ENCODE measurements at regions not wholly inside any gene's neighbourhood (a gene's known extent, or its start where the extent isn't known, plus 50 kb on each side); places are given as distances from the start of the nearest gene placed in this dataset.

DNA sequence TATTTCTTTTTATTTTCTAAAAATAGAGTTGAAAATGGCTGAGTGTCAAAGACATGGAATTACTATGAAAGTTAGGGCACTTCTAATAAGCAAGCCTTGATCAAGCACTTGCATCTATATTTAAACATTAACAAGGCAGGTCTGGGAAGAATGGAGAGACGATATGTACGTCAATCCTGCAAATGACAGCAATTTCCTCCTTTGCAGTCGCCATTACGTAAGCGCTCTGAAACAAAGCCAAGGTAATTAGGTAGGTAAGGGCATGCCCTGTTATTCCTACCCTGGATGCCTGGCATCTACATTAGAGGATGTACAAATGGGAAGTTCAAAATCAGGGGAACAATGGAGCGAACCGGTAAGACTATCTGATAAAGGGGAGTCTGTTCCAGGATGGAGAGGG is 664.0 kb upstream of the ARGLU1 start:
- POLR2A ChIA-PET, result no interaction called here
- ATAC-seq (ENCODE audit: poor library complexity), result no peak
- Mint-ChIP-seq H3K27ac (no peak overlapping the region), H3K36me3 (ENCODE audit: low read depth) (no peaks in the 10 kb centered on the region), H3K27me3 (no peaks in the 10 kb centered on the region), H3K4me3 (no peak overlapping the region), H3K9me3 (no peaks in the 10 kb centered on the region), H3K4me1 (ENCODE audit: low read depth) (no peaks in the 10 kb centered on the region)
- TF ChIP-seq, protein P1, sequence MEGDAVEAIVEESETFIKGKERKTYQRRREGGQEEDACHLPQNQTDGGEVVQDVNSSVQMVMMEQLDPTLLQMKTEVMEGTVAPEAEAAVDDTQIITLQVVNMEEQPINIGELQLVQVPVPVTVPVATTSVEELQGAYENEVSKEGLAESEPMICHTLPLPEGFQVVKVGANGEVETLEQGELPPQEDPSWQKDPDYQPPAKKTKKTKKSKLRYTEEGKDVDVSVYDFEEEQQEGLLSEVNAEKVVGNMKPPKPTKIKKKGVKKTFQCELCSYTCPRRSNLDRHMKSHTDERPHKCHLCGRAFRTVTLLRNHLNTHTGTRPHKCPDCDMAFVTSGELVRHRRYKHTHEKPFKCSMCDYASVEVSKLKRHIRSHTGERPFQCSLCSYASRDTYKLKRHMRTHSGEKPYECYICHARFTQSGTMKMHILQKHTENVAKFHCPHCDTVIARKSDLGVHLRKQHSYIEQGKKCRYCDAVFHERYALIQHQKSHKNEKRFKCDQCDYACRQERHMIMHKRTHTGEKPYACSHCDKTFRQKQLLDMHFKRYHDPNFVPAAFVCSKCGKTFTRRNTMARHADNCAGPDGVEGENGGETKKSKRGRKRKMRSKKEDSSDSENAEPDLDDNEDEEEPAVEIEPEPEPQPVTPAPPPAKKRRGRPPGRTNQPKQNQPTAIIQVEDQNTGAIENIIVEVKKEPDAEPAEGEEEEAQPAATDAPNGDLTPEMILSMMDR (IDR thresholded peaks at IDR 0.05), result no peak
- Histone ChIP-seq H3K9me3 (ENCODE audit: control insufficient read depth in 1 of 2, insufficient read depth in 1 of 2, low read length in 2 of 2) (no peaks in the 10 kb centered on the region), H3K27ac (ENCODE audit: low read depth in 1 of 2, low read length in 2 of 2) (no peak overlapping the region), H3K27me3 (ENCODE audit: control insufficient read depth in 1 of 2, insufficient read depth in 2 of 2, low read length in 2 of 2) (no peaks in the 10 kb centered on the region), H3K4me3 (ENCODE audit: low read length) (no peak overlapping the region), H3K36me3 (ENCODE audit: insufficient read depth, low read length) (no peaks in the 10 kb centered on the region), H3K4me1 (ENCODE audit: insufficient read depth, low read length) (no peaks in the 10 kb centered on the region)
- DNase-seq, result no peak
- CTCF ChIA-PET, result interaction anchor here (1.0 kb wide), 1 partner anchor 11 kb away, joined by 3 read pairs; no protein-coding TSS in a partner anchor
- intact Hi-C loops (cut with DNase I, micrococcal nuclease), result no loop called here

GRCh38 chr13:107223867-107224266 is 655.9 kb upstream of the ARGLU1 start:
- Histone ChIP-seq H3K27ac (ENCODE audit: low read depth in 1 of 2, low read length in 2 of 2) (no peak overlapping the region), H3K27me3 (ENCODE audit: control insufficient read depth in 1 of 2, insufficient read depth in 2 of 2, low read length in 2 of 2) (no peaks in the 10 kb centered on the region), H3K36me3 (ENCODE audit: insufficient read depth, low read length) (no peaks in the 10 kb centered on the region), H3K4me1 (ENCODE audit: insufficient read depth, low read length) (no peaks in the 10 kb centered on the region), H3K4me3 (ENCODE audit: low read length) (no peak overlapping the region), H3K9me3 (ENCODE audit: control insufficient read depth in 1 of 2, insufficient read depth in 1 of 2, low read length in 2 of 2) (no peaks in the 10 kb centered on the region)
- Mint-ChIP-seq H3K9me3 (no peaks in the 10 kb centered on the region), H3K4me1 (ENCODE audit: low read depth) (no peaks in the 10 kb centered on the region), H3K27ac (no peak overlapping the region), H3K36me3 (ENCODE audit: low read depth) (no peaks in the 10 kb centered on the region), H3K4me3 (no peak overlapping the region), H3K27me3 (no peaks in the 10 kb centered on the region)
- TF ChIP-seq, protein P1 (IDR thresholded peaks at IDR 0.05), result no peak
- intact Hi-C loops (cut with DNase I, micrococcal nuclease), result no loop called here
- ATAC-seq (ENCODE audit: poor library complexity) (no peak), DNase-seq (no peak)
- CTCF ChIA-PET, result no interaction called here
- POLR2A ChIA-PET, result no interaction called here

DNA sequence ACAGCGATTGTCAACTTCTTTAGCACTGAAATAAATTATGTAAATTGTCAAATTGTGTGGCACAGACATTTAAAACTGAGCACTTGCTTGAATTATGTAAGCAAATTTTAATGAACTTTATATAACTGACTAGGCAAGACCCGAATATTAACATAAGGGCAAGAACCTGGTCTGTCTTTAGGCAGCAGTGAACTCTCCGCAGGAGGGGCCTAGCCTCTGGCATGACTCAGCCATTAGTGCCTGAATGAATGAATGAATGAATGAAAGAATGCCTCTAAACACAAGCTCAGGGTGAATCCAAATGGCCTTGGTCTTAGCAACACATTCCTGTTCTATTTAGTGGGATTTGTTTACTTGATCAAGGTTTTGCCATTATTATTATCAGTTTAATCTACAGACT is 654.7 kb upstream of the ARGLU1 start:
- Mint-ChIP-seq H3K36me3 (ENCODE audit: low read depth) (no peaks in the 10 kb centered on the region), H3K4me3 (no peak overlapping the region), H3K4me1 (ENCODE audit: low read depth) (no peaks in the 10 kb centered on the region), H3K27me3 (no peaks in the 10 kb centered on the region), H3K9me3 (no peaks in the 10 kb centered on the region), H3K27ac (no peak overlapping the region)
- Histone ChIP-seq H3K9me3 (ENCODE audit: control insufficient read depth in 1 of 2, insufficient read depth in 1 of 2, low read length in 2 of 2) (peaks cover 0 to 4% of the 10 kb centered on the region in 2 experiments), H3K4me1 (ENCODE audit: insufficient read depth, low read length) (no peaks in the 10 kb centered on the region), H3K4me3 (ENCODE audit: low read length) (no peak overlapping the region), H3K27me3 (ENCODE audit: control insufficient read depth in 1 of 2, insufficient read depth in 2 of 2, low read length in 2 of 2) (no peaks in the 10 kb centered on the region), H3K36me3 (ENCODE audit: insufficient read depth, low read length) (no peaks in the 10 kb centered on the region), H3K27ac (ENCODE audit: low read depth in 1 of 2, low read length in 2 of 2) (no peak overlapping the region)
- CTCF ChIA-PET, result no interaction called here
- TF ChIP-seq, protein P1 (IDR thresholded peaks at IDR 0.05), result no peak
- POLR2A ChIA-PET, result no interaction called here
- no peak for ATAC-seq (ENCODE audit: poor library complexity)
- DNase-seq, result no peak
- intact Hi-C loops (cut with DNase I, micrococcal nuclease), result no loop called here

Measured in CD4-positive, alpha-beta T cell (primary cell).